Psoas muscle (tissue), 7 donors: ENCODE measurements at regions not wholly inside any gene's neighbourhood (a gene's known extent, or its start where the extent isn't known, plus 50 kb on each side); places are given as distances from the start of the nearest gene placed in this dataset.
"Not testable (repeated sequence)": the region's sequence is repeated elsewhere in the genome, so short reads cannot be mapped to it uniquely, and the experiment has no call there.

Source experiments
- ATAC-seq, 4 donors: fragments of 200-7000 bp; cut with Tn5 transposase; one replicate each; pipeline ENCODE4 v1.9.1; 2020; ENCODE audit warnings: moderate library complexity in 3 of 4, mild to moderate bottlenecking in 2 of 4
- DNase-seq, 2 donors: peaks; one replicate each; pipeline ENCODE4 v3.0.0-alpha.2; 2020
- H3K27ac ChIP-seq: fragments of 200-600 bp; one replicate; pipeline ENCODE4 v1.8.0; 2022
- H3K27me3 ChIP-seq, 3 donors: fragments of 200-600 bp in 1 of 3; one replicate each; pipeline versions ENCODE4 v1.6.1 to v1.8.0; 2013 to 2022; ENCODE audit warnings: low read length in 2 of 3, mild to moderate bottlenecking in 2 of 3, moderate library complexity in 1 of 3; ENCODE audit not compliant: insufficient read depth in 3 of 3
- H3K36me3 ChIP-seq, 2 donors: fragments of 200-600 bp in 1 of 2; one replicate each; pipeline versions ENCODE4 v1.6.1 to v1.8.0; 2013 to 2022; ENCODE audit warnings: low read depth in 1 of 2, mild to moderate bottlenecking in 1 of 2, moderate library complexity in 1 of 2; ENCODE audit not compliant: insufficient read depth in 1 of 2
- H3K4me1 ChIP-seq: fragments of 200-600 bp; one replicate; pipeline ENCODE4 v1.8.0; 2022
- H3K4me3 ChIP-seq: fragments of 200-600 bp; one replicate; pipeline ENCODE4 v1.8.0; 2022; ENCODE audit warnings: mild to moderate bottlenecking
- H3K9me3 ChIP-seq: fragments of 200-600 bp; one replicate; pipeline ENCODE4 v1.8.0; 2022
- CTCF ChIP-seq: fragments of 200-600 bp; IDR thresholded peaks from one replicate; pipeline ENCODE4 v1.8.0; 2022; ENCODE audit warnings: antibody characterized with exemption
- WGBS, 3 donors: extraction: QIAGEN DNeasy Blood & Tissue Kit; methylation state at CpG; one replicate each; pipeline versions ENCODE4 v1.1.6 to v1.1.7; 2013; 5-methylcytosine and 5-hydroxymethylcytosine counted together
- intact Hi-C, 2 donors: fragments of 100-400 bp; cut with DNase I; formaldehyde crosslinking; loops; one replicate each; pipeline versions ENCODE4 v1.11.0 to v1.14.2; 2022
- donor health status: healthy with polysubstance abuse.
- donor health status: DM: no; HTN: no; CAD: no; lungs with moderate emphysema.
- donor health status: Bipolar disorder and iron deficiency.
- donor health status: healthy.
- donor health status: DM: yes; HTN: yes; CAD: no.
- donor health status: DM: no; HTN: no; CAD: no.
- donor health status: DM: yes; HTN: yes; CAD: no.

GRCh38 chr7:156374335-156374734, 266.2 kb upstream of the RNF32 start:
- intact Hi-C loops, result no loop called here
- Histone ChIP-seq H3K4me1 (no peaks in the 10 kb centered on the region), H3K4me3 (no peak overlapping the region), H3K27me3 (no peaks in the 10 kb centered on the region), H3K27ac (no peak overlapping the region), H3K9me3 (no peaks in the 10 kb centered on the region), H3K36me3 (no peaks in the 10 kb centered on the region)
- ATAC-seq (no peak), DNase-seq (no peak)
- TF ChIP-seq CTCF, result no peak
- WGBS, 3 donors, result 70 to 81% (median 71%) methylated on average over 4 of the region's 4 CpGs

GRCh38 chr7:156369929-156370328, 270.6 kb upstream of the RNF32 start:
- ATAC-seq, intact Hi-C loops, DNase-seq, H3K4me3 ChIP-seq, H3K9me3 ChIP-seq, H3K27me3 ChIP-seq, H3K4me1 ChIP-seq, H3K27ac ChIP-seq, H3K36me3 ChIP-seq: not testable (repeated sequence)
- WGBS, 3 donors, result 89 to 93% (median 90%) methylated on average over 6 of the region's 6 CpGs

DNA sequence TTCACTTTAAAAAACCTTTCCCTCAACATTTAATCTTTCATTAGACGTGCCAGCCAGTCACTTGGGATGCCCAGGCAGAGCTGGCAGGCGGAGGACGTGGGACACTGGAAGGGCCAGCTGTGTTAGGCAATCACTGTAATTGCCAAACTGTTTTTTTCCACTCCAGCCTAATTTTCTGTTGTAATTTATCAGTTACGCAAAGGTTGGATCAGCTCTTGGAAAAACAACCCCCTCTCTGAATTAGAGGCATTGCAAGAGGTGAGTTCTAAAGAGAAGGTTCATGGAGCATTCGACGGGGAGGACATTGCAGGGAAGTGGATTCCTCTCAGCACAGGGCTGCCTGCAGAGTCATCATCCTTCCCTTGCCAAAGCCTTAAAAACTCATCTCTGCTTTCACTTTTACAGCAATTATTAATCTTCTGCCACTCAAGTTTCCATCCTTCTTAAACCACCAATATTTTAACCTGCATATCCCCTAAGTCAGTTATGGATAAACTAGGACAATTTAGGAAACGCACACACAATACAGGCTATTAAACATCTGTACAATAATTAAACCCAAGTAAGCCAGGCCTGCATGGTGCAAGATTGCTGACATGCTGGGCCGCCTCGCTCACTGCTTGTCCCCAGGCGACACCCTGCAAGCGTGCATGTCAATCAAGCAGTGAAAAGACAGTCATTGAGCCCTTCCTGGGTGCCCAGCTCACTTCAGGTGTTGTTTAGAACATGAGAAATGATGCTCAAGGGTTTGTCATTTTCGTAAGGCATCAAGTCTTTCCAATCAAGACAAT, 272.3 kb upstream of the RNF32 start:
- intact Hi-C loops, result no loop called here
- WGBS, 3 donors, result 30 to 38% (median 32%) methylated on average over 12 of the region's 12 CpGs
- H3K9me3 ChIP-seq, result no peaks in the 10 kb centered on the region
- ATAC-seq, result peak in 2 of 4 donors; percentile 35 to 38
- no peaks in the 10 kb centered on the region for H3K27me3 ChIP-seq
- DNase-seq, result no peak
- TF ChIP-seq CTCF, result no peak
- no peaks in the 10 kb centered on the region for H3K4me1 ChIP-seq
- no peaks in the 10 kb centered on the region for H3K36me3 ChIP-seq
- no peak overlapping the region for H3K27ac ChIP-seq
- H3K4me3 ChIP-seq, result no peak overlapping the region

GRCh38 chr7:156363751-156364150, 276.8 kb upstream of the RNF32 start:
- Histone ChIP-seq H3K27me3 (no peaks in the 10 kb centered on the region), H3K4me3 (no peak overlapping the region), H3K9me3 (no peaks in the 10 kb centered on the region), H3K36me3 (no peaks in the 10 kb centered on the region), H3K27ac (no peak overlapping the region), H3K4me1 (no peaks in the 10 kb centered on the region)
- no peak for DNase-seq
- TF ChIP-seq CTCF, result no peak
- ATAC-seq, result no peak
- WGBS, 3 donors, result 85 to 86% (median 86%) methylated on average over 5 of the region's 5 CpGs
- intact Hi-C loops, result no loop called here

DNA sequence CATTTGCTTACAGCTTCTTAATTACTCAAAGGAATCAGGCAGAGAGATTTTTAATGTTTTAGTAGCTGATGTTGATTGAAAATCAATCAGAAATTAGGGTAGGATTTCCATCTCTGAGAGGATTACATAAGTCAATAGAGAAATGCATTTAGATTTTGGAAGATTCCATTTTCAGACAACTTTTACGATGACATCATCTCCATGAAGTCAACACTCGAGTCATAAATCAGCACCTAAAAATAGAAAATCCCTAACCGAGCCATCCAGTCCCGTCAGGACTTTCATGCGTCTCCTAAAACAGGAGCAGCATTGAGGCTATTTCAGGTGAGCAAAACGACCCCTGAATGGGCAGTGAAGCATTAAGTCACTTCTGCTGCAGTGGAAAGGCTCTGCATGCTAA, 279.7 kb upstream of the RNF32 start:
- no peak for TF ChIP-seq CTCF
- Histone ChIP-seq H3K27me3 (no peaks in the 10 kb centered on the region), H3K27ac (no peak overlapping the region), H3K4me3 (no peak overlapping the region), H3K36me3 (no peaks in the 10 kb centered on the region), H3K4me1 (no peaks in the 10 kb centered on the region), H3K9me3 (no peaks in the 10 kb centered on the region)
- no peak for DNase-seq
- 46 to 55% (median 49%) methylated on average over 6 of the region's 6 CpGs for WGBS, 3 donors
- ATAC-seq, result no peak
- intact Hi-C loops, result no loop called here
